ENCODE measurements at regions not wholly inside any gene's neighbourhood (a gene's known extent, or its start where the extent isn't known, plus 50 kb on each side); places are given as distances from the start of the nearest gene placed in this dataset.

DNA sequence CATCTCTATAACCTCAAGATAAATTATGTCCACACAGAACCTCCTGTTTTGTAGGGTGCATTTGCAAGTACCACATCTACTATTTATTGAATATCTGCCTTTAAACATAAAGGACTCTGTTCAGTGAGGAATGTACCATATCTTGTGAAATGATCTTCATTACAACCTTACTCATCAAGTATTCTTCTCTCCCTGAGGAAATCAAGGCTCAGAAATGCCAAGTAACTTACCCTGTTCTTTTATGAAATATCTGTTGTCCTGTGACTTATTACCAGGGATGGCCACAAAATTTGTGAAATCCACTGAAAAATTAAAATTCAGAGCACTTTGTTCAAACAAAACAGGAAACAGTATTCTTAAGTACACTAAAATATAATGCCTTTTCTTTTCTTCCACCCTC is 366.7 kb downstream of the GALC start:
- H3K27me3 ChIP-seq: no peaks in the 10 kb centered on the region
- TF ChIP-seq CTCF (IDR thresholded peaks at IDR 0.05; ENCODE audit: low read depth, low read length): no peak
- DNase-seq (ENCODE audit: low read depth in 1 of 2, low spot score in 1 of 2): no peak

DNA sequence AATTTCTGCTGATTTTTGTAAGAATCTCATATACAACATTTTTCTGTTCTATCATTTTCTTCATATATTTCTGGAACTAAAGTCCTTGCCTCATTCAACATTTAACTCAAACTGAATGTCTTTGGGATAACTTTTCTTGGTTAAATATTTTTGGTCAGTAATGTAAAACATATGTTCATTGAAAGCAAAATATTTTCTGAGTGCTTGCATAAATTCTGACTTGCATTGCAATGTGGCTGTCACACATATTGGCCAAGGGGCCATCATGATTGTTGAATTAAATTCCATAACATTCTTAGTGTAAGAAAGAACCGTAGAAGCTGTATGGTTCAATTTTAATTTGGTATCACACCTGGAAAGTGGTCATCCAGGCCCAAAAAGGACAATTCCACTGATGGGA is 369.4 kb downstream of the GALC start:
- Histone ChIP-seq H3K4me1 (ENCODE audit: low read depth) (no peaks in the 10 kb centered on the region), H3K27ac (no peak overlapping the region), H3K27me3 (no peaks in the 10 kb centered on the region), H3K4me3 (no peak overlapping the region), H3K9me3 (ENCODE audit: low read depth) (no peaks in the 10 kb centered on the region), H3K36me3 (no peaks in the 10 kb centered on the region)
- no peak for DNase-seq (ENCODE audit: low read depth in 1 of 2, low spot score in 1 of 2)
- no peak for TF ChIP-seq CTCF (IDR thresholded peaks at IDR 0.05; ENCODE audit: low read depth, low read length)

More for the DNA sequence above, 366.7 kb downstream of the GALC start:
- Histone ChIP-seq H3K27ac (no peak overlapping the region), H3K4me3 (no peak overlapping the region), H3K9me3 (ENCODE audit: low read depth) (no peaks in the 10 kb centered on the region), H3K4me1 (ENCODE audit: low read depth) (no peaks in the 10 kb centered on the region), H3K36me3 (no peaks in the 10 kb centered on the region)

DNA sequence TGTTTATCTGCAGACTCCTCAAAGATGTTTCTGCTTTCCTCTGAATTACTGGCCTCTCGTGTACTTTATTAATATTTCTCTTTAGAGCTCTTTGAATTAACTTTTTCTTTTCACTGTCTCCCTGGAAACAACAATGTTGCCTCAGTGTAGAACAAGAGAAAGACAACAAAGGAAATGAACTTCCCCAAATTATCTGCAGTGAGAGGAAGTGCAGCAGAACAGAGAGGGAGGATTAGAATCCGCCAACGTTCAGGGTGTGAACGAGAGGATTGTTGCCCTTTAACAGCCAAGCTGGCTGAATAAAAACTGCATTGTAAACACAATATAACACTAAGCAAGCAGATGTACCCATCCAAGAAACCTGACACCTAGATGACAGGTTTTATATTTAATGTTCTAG is 375.9 kb downstream of the GALC start:
- Histone ChIP-seq H3K4me1 (ENCODE audit: low read depth) (no peaks in the 10 kb centered on the region), H3K36me3 (no peaks in the 10 kb centered on the region), H3K9me3 (ENCODE audit: low read depth) (no peaks in the 10 kb centered on the region), H3K4me3 (no peak overlapping the region), H3K27ac (no peak overlapping the region), H3K27me3 (no peaks in the 10 kb centered on the region)
- no peak for DNase-seq (ENCODE audit: low read depth in 1 of 2, low spot score in 1 of 2)
- no peak for TF ChIP-seq CTCF (IDR thresholded peaks at IDR 0.05; ENCODE audit: low read depth, low read length)

DNA sequence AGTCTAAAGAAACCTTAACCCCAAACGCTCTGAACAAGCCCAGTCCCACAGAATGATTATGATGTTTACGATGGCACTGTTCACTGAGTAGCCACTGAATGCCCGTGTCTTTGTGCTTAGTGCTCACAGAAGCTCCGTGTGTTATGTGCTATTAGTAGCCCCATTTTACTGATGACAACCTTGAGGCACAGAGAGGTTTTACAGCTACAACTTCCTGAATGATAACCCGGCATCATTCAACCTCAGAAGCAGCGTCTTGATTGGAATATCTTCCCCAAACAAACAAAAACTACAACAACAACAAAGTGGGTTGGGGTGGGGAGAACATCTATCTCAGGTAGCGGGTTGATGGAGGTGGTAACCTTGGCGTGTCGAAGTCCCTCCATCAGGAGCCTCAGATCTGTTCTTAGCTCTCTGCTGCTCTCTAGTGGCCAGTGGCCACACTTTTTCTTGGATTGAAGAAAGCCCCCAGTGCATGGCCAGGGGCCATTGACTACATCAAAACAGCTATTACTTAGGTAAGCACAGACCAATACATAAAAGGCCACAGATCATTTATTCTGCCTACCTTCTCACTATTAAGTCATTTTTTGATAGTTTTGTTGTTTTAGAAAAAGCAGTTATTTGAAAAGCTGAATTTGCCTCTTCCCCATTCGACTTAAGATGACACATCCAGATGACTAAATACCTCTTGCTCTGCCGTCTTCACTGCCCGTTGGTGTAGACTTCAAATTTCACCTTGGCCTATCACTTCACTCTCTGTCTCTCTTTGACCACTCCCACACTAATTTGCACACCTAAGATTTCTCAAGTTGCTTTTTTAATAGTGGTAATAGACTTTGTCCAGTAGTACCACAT is 376.9 kb downstream of the GALC start:
- H3K9me3 ChIP-seq (ENCODE audit: low read depth): no peaks in the 10 kb centered on the region

DNA sequence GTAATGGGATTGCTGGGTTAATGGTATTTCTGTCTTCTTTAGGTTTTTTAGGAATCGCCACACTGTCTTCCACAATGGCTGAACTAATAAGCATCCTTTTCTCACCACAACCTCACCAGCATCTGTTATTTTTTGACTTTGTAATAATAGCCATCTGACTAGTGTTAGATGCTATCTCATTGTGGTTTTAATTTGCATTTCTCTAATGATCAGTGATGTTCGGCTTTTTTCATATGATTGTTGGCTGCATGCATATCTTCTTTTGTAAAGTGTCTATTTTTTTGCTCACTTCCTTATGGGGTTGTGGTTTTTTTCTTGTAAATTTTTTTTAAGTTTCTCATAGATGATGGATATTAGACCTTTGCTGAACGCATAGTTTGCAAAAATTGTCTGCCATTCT is 377.9 kb downstream of the GALC start:
- TF ChIP-seq CTCF (IDR thresholded peaks at IDR 0.05; ENCODE audit: low read depth, low read length): no peak
- Histone ChIP-seq H3K4me1 (ENCODE audit: low read depth) (no peaks in the 10 kb centered on the region), H3K9me3 (ENCODE audit: low read depth) (no peaks in the 10 kb centered on the region), H3K36me3 (no peaks in the 10 kb centered on the region), H3K27me3 (no peaks in the 10 kb centered on the region), H3K4me3 (no peak overlapping the region), H3K27ac (no peak overlapping the region)
- DNase-seq (ENCODE audit: low read depth in 1 of 2, low spot score in 1 of 2): no peak

More for the DNA sequence above, 376.9 kb downstream of the GALC start:
- no peak overlapping the region for H3K4me3 ChIP-seq
- no peaks in the 10 kb centered on the region for H3K27me3 ChIP-seq
- no peak overlapping the region for H3K27ac ChIP-seq
- no peaks in the 10 kb centered on the region for H3K4me1 ChIP-seq (ENCODE audit: low read depth)
- no peaks in the 10 kb centered on the region for H3K36me3 ChIP-seq
- DNase-seq (ENCODE audit: low read depth in 1 of 2, low spot score in 1 of 2): peak; percentile 48 to 80
- peak; percentile 68 for TF ChIP-seq CTCF (IDR thresholded peaks at IDR 0.05; ENCODE audit: low read depth, low read length)
